K562 (cell line): ENCODE measurements at regions not wholly inside any gene's neighbourhood (a gene's known extent, or its start where the extent isn't known, plus 50 kb on each side); places are given as distances from the start of the nearest gene placed in this dataset.

Experiments
- ATAC-seq: fragments of 200-7000 bp; cut with Tn5 transposase; 3 replicates; pipeline ENCODE4 v1.9.1; 2020; ENCODE audit warnings: moderate library complexity
- BruUV-seq: library from RNA; stranded (reverse); fragments of 400-500 nt; replicated peaks from 2 replicates; lab custom pipeline; 2021; lab: Mats Ljungman, UMichigan
- CTCF ChIA-PET: fragments of 300-600 bp; formaldehyde crosslinking; extraction: SDS; loops from one replicate; lab custom pipeline; 2021; ENCODE audit warnings: low intra/inter-chr PET ratio; lab: Yijun Ruan, JAX
- POLR2A ChIA-PET: fragments of 300-600, 350-650 bp; sonication (Branson Sonifier 250); formaldehyde crosslinking; extraction: SDS; loops from one replicate; lab custom pipeline; 2021; ENCODE audit warnings: antibody characterized with exemption, inconsistent platforms; lab: Yijun Ruan, JAX
- DNase-seq, 4 experiments: peaks; one replicate each; pipeline versions ENCODE4 v3.0.0 to v3.0.0-alpha.2; 2011 to 2018; ENCODE audit warnings: low spot score in 3 of 4, mixed read lengths in 3 of 4; ENCODE audit errors: extremely low read depth in 1 of 4
- FAIRE-seq: peaks from 2 replicates; lab custom pipeline; 2011; peaks lifted over from hg19 to GRCh38; lab: Jason Lieb, UNC
- H2AFZ ChIP-seq: 2 replicates; pipeline ENCODE4 v1.6.0; 2011; ENCODE audit warnings: low read depth, low read length, control low read depth, inconsistent platforms
- H3K27ac ChIP-seq: fragments of 200-600 bp; 3 replicates; pipeline ENCODE4 v1.8.0; 2011; ENCODE audit warnings: low read depth, mild to moderate bottlenecking, control low read depth, inconsistent platforms, low read length, moderate library complexity, mixed read lengths; ENCODE audit errors: extremely low read depth
- H3K27me3 ChIP-seq, 2 experiments: fragments of 300-600 bp in 1 of 2; 2 replicates in 1 of 2; 3 replicates in 1 of 2; pipeline versions ENCODE4 v1.6.0 to v1.8.0; 2011; ENCODE audit warnings: inconsistent platforms in 2 of 2, low read length in 2 of 2, mild to moderate bottlenecking in 1 of 2, mixed read lengths in 1 of 2, moderate library complexity in 1 of 2; ENCODE audit not compliant: control insufficient read depth in 2 of 2, insufficient read depth in 2 of 2
- H3K36me3 ChIP-seq: fragments of 300-600 bp; 3 replicates; pipeline ENCODE4 v1.8.0; 2011; ENCODE audit warnings: mild to moderate bottlenecking, low read length, inconsistent platforms; ENCODE audit not compliant: control insufficient read depth, insufficient read depth
- H3K4me1 ChIP-seq, 2 experiments: fragments of 200-600 bp in 1 of 2; replicated peaks in 1 of 2; 2 replicates in 1 of 2; 3 replicates in 1 of 2; pipeline versions ENCODE4 v1.5.1 to v1.8.0; 2011; ENCODE audit warnings: inconsistent platforms in 2 of 2, low read length in 2 of 2, mild to moderate bottlenecking in 1 of 2, mixed read lengths in 1 of 2, moderate library complexity in 1 of 2; ENCODE audit not compliant: control insufficient read depth in 2 of 2, insufficient read depth in 2 of 2
- H3K4me2 ChIP-seq: 2 replicates; pipeline ENCODE4 v1.6.1; 2011; ENCODE audit warnings: low read length, control low read depth, inconsistent platforms, mixed read lengths; ENCODE audit not compliant: insufficient read depth
- H3K4me3 ChIP-seq: fragments of 200-600 bp; sonication (generic), shearing (Covaris generic); 2 replicates; pipeline ENCODE4 v1.5.1; 2016; ENCODE audit warnings: control low read depth, inconsistent platforms
- H3K79me2 ChIP-seq: fragments of 200-600 bp; 3 replicates; pipeline ENCODE4 v1.8.0; 2011; ENCODE audit warnings: low read length, inconsistent platforms; ENCODE audit not compliant: control insufficient read depth, insufficient read depth
- H3K9ac ChIP-seq, 2 experiments: 2 replicates each; pipeline versions ENCODE4 v1.6.0 to v1.6.1; 2011; ENCODE audit warnings: low read depth in 2 of 2, low read length in 2 of 2, control low read depth in 1 of 2, inconsistent platforms in 1 of 2, mild to moderate bottlenecking in 1 of 2, mixed read lengths in 1 of 2; ENCODE audit not compliant: insufficient read depth in 1 of 2
- H3K9me1 ChIP-seq: one replicate; pipeline ENCODE4 v1.6.0; 2011; ENCODE audit warnings: inconsistent platforms, mild to moderate bottlenecking, low read length, moderate library complexity; ENCODE audit not compliant: control insufficient read depth, insufficient read depth
- H3K9me3 ChIP-seq: replicated peaks from 2 replicates; pipeline ENCODE4 v1.5.1; 2011; ENCODE audit warnings: low read depth, low read length, inconsistent platforms; ENCODE audit not compliant: control insufficient read depth, insufficient read depth
- H4K20me1 ChIP-seq: replicated peaks from 2 replicates; pipeline ENCODE4 v1.6.1; 2011; ENCODE audit warnings: low read length, inconsistent platforms, mixed read lengths; ENCODE audit not compliant: control insufficient read depth, insufficient read depth
- CBFA2T2 ChIP-seq: fragments of 450-650 bp; conservative IDR thresholded peaks from 2 replicates; pipeline ENCODE4 v1.6.1; 2017; ENCODE audit warnings: mild to moderate bottlenecking
- SAP30 ChIP-seq: fragments of 200-600 bp; sonication (generic); IDR thresholded peaks from 2 replicates; pipeline ENCODE4 v1.6.1; 2012; ENCODE audit warnings: borderline replicate concordance, low read depth, mild to moderate bottlenecking, moderate library complexity, low read length, control low read depth, inconsistent platforms; ENCODE audit not compliant: insufficient read depth, poor library complexity, severe bottlenecking
- TAF1 ChIP-seq: IDR thresholded peaks from 2 replicates; pipeline ENCODE4 v1.6.1; 2011; ENCODE audit warnings: mild to moderate bottlenecking, low read length, moderate library complexity; ENCODE audit not compliant: insufficient read depth, control insufficient read depth, severe bottlenecking; ENCODE audit errors: extremely low read depth
- WGBS: fragments of 100-300 bp; shearing (Covaris generic); methylation state at CpG from one replicate; pipeline ENCODE4 v1.1.6; 2016; ENCODE audit warnings: low coverage, mixed read lengths; ENCODE audit not compliant: insufficient coverage; ENCODE audit errors: missing lambda C conversion rate; 5-methylcytosine and 5-hydroxymethylcytosine counted together
- in situ Hi-C: fragments of 300-500 bp; cut with MboI; formaldehyde crosslinking; loops from 4 replicates; pipeline ENCODE4 v1.15.0; 2018; ENCODE audit warnings: inconsistent platforms, mixed read lengths
- intact Hi-C: fragments of 100-400 bp; cut with micrococcal nuclease; formaldehyde crosslinking; loops from 2 replicates; pipeline ENCODE4 v1.14.2; 2022
- TF ChIP-seq, protein P1 (sequence below): sonication (generic); formaldehyde crosslinking; IDR thresholded peaks from 2 replicates; pipeline ENCODE4 v1.9.0; 2022; ENCODE audit warnings: mild to moderate bottlenecking, missing genetic modification reagents
- TF ChIP-seq, protein P2 (sequence below): IDR thresholded peaks from 2 replicates; pipeline ENCODE4 v1.6.1; 2011; ENCODE audit warnings: borderline replicate concordance, low read depth, mild to moderate bottlenecking, moderate library complexity, low read length; ENCODE audit not compliant: insufficient read depth, poor library complexity, severe bottlenecking
- TF ChIP-seq, protein P3 (sequence below): sonication (generic); formaldehyde crosslinking; IDR thresholded peaks from 2 replicates; pipeline ENCODE4 v1.9.0; 2022; ENCODE audit warnings: mild to moderate bottlenecking, missing genetic modification reagents
- TF ChIP-seq, protein P4 (sequence below), 2 experiments: fragments of 450-650 bp in 1 of 2; sonication (generic) in 1 of 2; formaldehyde crosslinking in 1 of 2; IDR thresholded peaks; 2 replicates each; pipeline versions ENCODE4 v1.7.1 to v1.9.0; 2016 to 2022; ENCODE audit warnings: inconsistent platforms in 1 of 2, mild to moderate bottlenecking in 1 of 2, missing genetic modification reagents in 1 of 2

DNA sequence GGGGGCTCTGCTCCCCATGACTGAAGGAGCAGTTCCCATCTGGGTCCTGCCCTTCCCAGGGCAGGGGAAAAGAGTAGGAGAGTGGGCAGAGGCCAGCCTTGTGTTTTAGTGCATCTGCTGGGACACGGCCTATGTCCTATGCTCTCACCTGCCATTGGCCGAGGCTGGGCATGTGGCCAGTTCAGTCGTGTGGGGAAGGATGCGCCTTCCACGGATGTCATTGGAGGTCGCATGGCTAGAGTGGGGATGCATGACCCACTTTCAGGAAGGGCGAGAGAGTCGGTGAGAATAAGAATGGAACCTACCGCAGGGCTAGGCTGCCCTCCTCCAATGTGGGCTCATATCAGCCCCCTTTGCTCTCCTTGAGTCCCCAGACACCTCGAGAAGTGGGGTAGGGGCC, 70.9 kb upstream of the HAAO start:
- Histone ChIP-seq H3K9me1 (no peaks in the 10 kb centered on the region), H3K4me3 (no peak overlapping the region), H3K36me3 (no peaks in the 10 kb centered on the region), H4K20me1 (no peaks in the 10 kb centered on the region), H3K9me3 (peaks cover 3% of the 10 kb centered on the region), H3K79me2 (no peaks in the 10 kb centered on the region), H3K27me3 (no peaks in the 10 kb centered on the region), H2AFZ (peak overlapping the region; percentile 32; the same call in 1 of the 2 replicates), H3K27ac (no peak overlapping the region), H3K4me1 (peaks cover 0 to 11% of the 10 kb centered on the region in 2 experiments; a peak in 3 of 5 replicates), H3K9ac (peak overlapping the region in 1 of 2 experiments; percentile 72; a peak in 1 of 4 replicates), H3K4me2 (no peak overlapping the region)
- DNase-seq = no peak
- intact Hi-C loops = no loop called here
- POLR2A ChIA-PET = no interaction called here
- no peak for ATAC-seq
- TF ChIP-seq CBFA2T2 (no peak), SAP30 (no peak), TAF1 (no peak)
- TF ChIP-seq, protein P1, sequence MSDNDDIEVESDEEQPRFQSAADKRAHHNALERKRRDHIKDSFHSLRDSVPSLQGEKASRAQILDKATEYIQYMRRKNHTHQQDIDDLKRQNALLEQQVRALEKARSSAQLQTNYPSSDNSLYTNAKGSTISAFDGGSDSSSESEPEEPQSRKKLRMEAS = no peak
- TF ChIP-seq, protein P2, sequence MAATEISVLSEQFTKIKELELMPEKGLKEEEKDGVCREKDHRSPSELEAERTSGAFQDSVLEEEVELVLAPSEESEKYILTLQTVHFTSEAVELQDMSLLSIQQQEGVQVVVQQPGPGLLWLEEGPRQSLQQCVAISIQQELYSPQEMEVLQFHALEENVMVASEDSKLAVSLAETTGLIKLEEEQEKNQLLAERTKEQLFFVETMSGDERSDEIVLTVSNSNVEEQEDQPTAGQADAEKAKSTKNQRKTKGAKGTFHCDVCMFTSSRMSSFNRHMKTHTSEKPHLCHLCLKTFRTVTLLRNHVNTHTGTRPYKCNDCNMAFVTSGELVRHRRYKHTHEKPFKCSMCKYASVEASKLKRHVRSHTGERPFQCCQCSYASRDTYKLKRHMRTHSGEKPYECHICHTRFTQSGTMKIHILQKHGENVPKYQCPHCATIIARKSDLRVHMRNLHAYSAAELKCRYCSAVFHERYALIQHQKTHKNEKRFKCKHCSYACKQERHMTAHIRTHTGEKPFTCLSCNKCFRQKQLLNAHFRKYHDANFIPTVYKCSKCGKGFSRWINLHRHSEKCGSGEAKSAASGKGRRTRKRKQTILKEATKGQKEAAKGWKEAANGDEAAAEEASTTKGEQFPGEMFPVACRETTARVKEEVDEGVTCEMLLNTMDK = no peak
- TF ChIP-seq, protein P3, sequence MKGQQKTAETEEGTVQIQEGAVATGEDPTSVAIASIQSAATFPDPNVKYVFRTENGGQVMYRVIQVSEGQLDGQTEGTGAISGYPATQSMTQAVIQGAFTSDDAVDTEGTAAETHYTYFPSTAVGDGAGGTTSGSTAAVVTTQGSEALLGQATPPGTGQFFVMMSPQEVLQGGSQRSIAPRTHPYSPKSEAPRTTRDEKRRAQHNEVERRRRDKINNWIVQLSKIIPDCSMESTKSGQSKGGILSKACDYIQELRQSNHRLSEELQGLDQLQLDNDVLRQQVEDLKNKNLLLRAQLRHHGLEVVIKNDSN (CRISPR knock-in tag) = peak; percentile 55
- TF ChIP-seq, protein P4, sequence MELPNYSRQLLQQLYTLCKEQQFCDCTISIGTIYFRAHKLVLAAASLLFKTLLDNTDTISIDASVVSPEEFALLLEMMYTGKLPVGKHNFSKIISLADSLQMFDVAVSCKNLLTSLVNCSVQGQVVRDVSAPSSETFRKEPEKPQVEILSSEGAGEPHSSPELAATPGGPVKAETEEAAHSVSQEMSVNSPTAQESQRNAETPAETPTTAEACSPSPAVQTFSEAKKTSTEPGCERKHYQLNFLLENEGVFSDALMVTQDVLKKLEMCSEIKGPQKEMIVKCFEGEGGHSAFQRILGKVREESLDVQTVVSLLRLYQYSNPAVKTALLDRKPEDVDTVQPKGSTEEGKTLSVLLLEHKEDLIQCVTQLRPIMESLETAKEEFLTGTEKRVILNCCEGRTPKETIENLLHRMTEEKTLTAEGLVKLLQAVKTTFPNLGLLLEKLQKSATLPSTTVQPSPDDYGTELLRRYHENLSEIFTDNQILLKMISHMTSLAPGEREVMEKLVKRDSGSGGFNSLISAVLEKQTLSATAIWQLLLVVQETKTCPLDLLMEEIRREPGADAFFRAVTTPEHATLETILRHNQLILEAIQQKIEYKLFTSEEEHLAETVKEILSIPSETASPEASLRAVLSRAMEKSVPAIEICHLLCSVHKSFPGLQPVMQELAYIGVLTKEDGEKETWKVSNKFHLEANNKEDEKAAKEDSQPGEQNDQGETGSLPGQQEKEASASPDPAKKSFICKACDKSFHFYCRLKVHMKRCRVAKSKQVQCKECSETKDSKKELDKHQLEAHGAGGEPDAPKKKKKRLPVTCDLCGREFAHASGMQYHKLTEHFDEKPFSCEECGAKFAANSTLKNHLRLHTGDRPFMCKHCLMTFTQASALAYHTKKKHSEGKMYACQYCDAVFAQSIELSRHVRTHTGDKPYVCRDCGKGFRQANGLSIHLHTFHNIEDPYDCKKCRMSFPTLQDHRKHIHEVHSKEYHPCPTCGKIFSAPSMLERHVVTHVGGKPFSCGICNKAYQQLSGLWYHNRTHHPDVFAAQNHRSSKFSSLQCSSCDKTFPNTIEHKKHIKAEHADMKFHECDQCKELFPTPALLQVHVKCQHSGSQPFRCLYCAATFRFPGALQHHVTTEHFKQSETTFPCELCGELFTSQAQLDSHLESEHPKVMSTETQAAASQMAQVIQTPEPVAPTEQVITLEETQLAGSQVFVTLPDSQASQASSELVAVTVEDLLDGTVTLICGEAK (IDR thresholded peaks at IDR 0.05) = no peak
- TF ChIP-seq, protein P4 (CRISPR knock-in tag; IDR thresholded peaks at IDR 0.05) = no peak
- 60% methylated on average over 10 of the region's 10 CpGs for WGBS
- no TSS peak for BruUV-seq
- FAIRE-seq = no peak
- CTCF ChIA-PET = no interaction called here
- in situ Hi-C loops = no loop called here
